AG09319 (cell line): ENCODE measurements at regions not wholly inside any gene's neighbourhood (a gene's known extent, or its start where the extent isn't known, plus 50 kb on each side); places are given as distances from the start of the nearest gene placed in this dataset.

Experiments used
- DNase-seq: peaks from one replicate; pipeline ENCODE4 v3.0.0-alpha.2; 2010; ENCODE audit warnings: low read depth; ENCODE audit errors: extremely low read depth
- TF ChIP-seq, protein P1 (sequence below): IDR thresholded peaks from 2 replicates; pipeline ENCODE4 v1.5.1; 2011; ENCODE audit warnings: low read depth, mild to moderate bottlenecking, inconsistent platforms, low read length, moderate library complexity

- TF ChIP-seq, protein P1, sequence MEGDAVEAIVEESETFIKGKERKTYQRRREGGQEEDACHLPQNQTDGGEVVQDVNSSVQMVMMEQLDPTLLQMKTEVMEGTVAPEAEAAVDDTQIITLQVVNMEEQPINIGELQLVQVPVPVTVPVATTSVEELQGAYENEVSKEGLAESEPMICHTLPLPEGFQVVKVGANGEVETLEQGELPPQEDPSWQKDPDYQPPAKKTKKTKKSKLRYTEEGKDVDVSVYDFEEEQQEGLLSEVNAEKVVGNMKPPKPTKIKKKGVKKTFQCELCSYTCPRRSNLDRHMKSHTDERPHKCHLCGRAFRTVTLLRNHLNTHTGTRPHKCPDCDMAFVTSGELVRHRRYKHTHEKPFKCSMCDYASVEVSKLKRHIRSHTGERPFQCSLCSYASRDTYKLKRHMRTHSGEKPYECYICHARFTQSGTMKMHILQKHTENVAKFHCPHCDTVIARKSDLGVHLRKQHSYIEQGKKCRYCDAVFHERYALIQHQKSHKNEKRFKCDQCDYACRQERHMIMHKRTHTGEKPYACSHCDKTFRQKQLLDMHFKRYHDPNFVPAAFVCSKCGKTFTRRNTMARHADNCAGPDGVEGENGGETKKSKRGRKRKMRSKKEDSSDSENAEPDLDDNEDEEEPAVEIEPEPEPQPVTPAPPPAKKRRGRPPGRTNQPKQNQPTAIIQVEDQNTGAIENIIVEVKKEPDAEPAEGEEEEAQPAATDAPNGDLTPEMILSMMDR, result no peak
- DNase-seq, result no peak
These were observed 77.8 kb upstream of the LINC01488 start for GRCh38 chr11:69403556-69404215.

GRCh38 chr11:69406060-69406459, 75.4 kb upstream of the LINC01488 start:
- no peak for DNase-seq
- TF ChIP-seq, protein P1, result no peak

GRCh38 chr11:69409812-69410645, 71.4 kb upstream of the LINC01488 start:
- DNase-seq, result no peak
- TF ChIP-seq, protein P1, result no peak

- no peak for DNase-seq
These were observed 70.1 kb upstream of the LINC01488 start for GRCh38 chr11:69411257-69411924.

GRCh38 chr11:69413015-69413801, 68.3 kb upstream of the LINC01488 start:
- no peak for DNase-seq
- TF ChIP-seq, protein P1, result no peak

More at GRCh38 chr11:69411257-69411924, 70.1 kb upstream of the LINC01488 start:
- TF ChIP-seq, protein P1, result no peak

GRCh38 chr11:69413993-69414392, 67.5 kb upstream of the LINC01488 start:
- TF ChIP-seq, protein P1, result no peak
- DNase-seq, result no peak
